Fibroblast of mammary gland (primary cell): ENCODE measurements at regions not wholly inside any gene's neighbourhood (a gene's known extent, or its start where the extent isn't known, plus 50 kb on each side); places are given as distances from the start of the nearest gene placed in this dataset.
A peak's percentile ranks its signal among the peaks of the same experiment; 100 is the strongest.

Source experiments
- DNase-seq: peaks from one replicate; pipeline ENCODE4 v3.0.0-alpha.2; 2010; ENCODE audit warnings: low read depth
- H3K4me3 ChIP-seq: 2 replicates; pipeline ENCODE4 v1.5.1; 2011; ENCODE audit warnings: low read depth, mild to moderate bottlenecking, low read length, moderate library complexity; ENCODE audit not compliant: control insufficient read depth
- CTCF ChIP-seq: conservative IDR thresholded peaks from 2 replicates; pipeline ENCODE4 v1.5.1; 2011; ENCODE audit warnings: low read depth, low read length, inconsistent platforms; ENCODE audit not compliant: control insufficient read depth, insufficient read depth

- H3K4me3 ChIP-seq, result no peak overlapping the region
- TF ChIP-seq CTCF, result no peak
- DNase-seq, result no peak
These were observed 942.2 kb upstream of the MIR17HG start for GRCh38 chr13:90405301-90405700.

- no peak overlapping the region for H3K4me3 ChIP-seq
- TF ChIP-seq CTCF, result no peak
- no peak for DNase-seq
These were observed 934.5 kb upstream of the MIR17HG start for GRCh38 chr13:90412980-90413379.

- DNase-seq, result no peak
- TF ChIP-seq CTCF, result no peak
- H3K4me3 ChIP-seq, result no peak overlapping the region
These were observed 933.9 kb upstream of the MIR17HG start for GRCh38 chr13:90413548-90413947.

- DNase-seq, result peak; percentile 76
- TF ChIP-seq CTCF, result no peak
- H3K4me3 ChIP-seq, result no peak overlapping the region
These were observed 932.5 kb upstream of the MIR17HG start for GRCh38 chr13:90414691-90415596.

DNA sequence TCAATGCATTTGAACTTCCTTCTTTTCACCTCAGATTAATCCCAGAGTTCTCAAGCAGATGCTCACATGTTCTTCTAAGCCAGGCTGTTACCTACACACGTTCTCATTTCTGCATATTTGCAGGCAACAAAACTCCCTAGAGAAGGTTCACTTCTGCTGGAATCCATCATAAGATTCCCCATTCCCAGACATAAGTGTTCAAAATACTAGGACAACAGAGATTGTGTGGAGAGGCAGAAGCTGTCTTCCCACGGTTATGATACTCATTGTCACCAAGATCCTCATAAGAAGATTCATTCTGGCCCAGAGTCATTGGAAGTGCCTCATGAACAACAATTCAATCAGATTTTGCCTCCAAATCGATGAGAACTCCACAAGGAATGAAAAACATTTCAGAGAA lies 931.6 kb upstream of the MIR17HG start:
- TF ChIP-seq CTCF, result no peak
- H3K4me3 ChIP-seq, result no peak overlapping the region
- no peak for DNase-seq

- DNase-seq, result peak; percentile 57
- no peak overlapping the region for H3K4me3 ChIP-seq
- no peak for TF ChIP-seq CTCF
These were observed 931.0 kb upstream of the MIR17HG start for GRCh38 chr13:90416519-90416918.

DNA sequence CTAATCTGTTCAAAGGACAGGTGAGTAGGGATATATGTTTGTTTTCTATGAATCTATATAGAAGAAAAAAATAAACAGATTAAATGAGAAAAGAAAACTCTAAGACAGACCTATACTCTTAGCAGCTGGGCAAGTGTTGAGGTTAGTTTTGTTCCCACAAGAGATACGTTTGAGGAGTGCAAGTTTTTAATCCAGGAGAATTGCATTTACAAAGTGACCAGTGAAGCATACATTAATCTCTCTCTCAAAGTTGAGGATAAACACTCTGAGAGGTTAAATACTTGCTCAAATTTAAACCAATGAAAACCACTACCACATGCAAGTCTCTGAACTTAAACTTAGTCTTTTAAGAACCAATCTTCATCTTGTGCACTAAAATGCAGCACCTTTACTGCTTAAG lies 930.5 kb upstream of the MIR17HG start:
- no peak overlapping the region for H3K4me3 ChIP-seq
- no peak for DNase-seq
- TF ChIP-seq CTCF, result no peak
